ENCODE measurements at regions not wholly inside any gene's neighbourhood (a gene's known extent, or its start where the extent isn't known, plus 50 kb on each side); places are given as distances from the start of the nearest gene placed in this dataset.
"Not testable (repeated sequence)": the region's sequence is repeated elsewhere in the genome, so short reads cannot be mapped to it uniquely, and the experiment has no call there.

DNA sequence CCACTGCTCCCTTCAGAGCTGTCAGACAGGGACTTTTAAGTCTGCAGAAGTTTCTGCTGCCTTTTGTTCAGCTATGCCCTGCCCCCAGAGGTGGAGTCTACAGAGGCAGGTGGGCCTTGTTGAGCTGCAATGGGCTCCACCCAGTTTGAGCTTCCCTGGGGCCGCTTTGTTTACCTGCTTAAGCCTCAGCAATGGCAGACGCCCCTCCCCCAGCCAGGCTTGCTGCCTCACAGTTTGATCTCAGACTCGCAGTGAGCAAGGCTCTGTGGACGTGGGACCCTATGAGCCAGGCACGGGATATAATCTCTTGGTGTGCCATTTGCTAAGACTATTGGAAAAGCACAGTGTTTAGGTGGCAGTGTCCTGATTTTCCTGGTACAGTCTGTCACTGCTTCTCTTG is 104.2 kb upstream of the PTBP2 start:
- TF ChIP-seq EZH2 (IDR thresholded peaks at IDR 0.05); POLR2AphosphoS5 (IDR thresholded peaks at IDR 0.05; ENCODE audit: borderline replicate concordance, low read depth, low read length): not testable (repeated sequence)

All from SK-N-MC (cell line).